GM18502 (cell line): ENCODE measurements at regions not wholly inside any gene's neighbourhood (a gene's known extent, or its start where the extent isn't known, plus 50 kb on each side); places are given as distances from the start of the nearest gene placed in this dataset.

Experiments
- ATAC-seq: cut with Tn5 transposase; IDR thresholded peaks from one replicate; pipeline ENCODE4 v1.9.1; 2021; ENCODE audit warnings: mild to moderate bottlenecking; ENCODE audit not compliant: unreplicated experiment, poor library complexity

DNA sequence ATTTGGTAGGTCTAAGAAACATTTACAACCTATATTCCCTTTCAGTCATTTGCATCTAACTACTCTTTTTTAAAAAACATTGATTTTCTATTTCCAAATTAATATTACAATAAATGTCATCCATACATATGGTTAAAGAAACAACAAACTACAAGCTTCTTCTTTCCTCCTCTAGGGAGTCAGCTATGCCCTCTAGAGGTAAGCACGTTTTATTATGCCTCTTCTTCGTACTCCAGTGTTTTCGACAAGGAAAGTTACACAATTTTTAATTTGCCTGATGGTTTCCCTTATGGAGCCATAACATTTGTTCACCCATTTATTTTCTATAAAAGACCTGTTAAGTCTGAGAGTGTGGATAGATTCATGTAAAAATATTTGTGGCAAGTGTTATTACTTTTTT lies 183.4 kb upstream of the CDH7 start:
- no peak for ATAC-seq

- ATAC-seq: no peak
Measured at GRCh38 chr18:65548316-65548715, 202.5 kb upstream of the CDH7 start.

DNA sequence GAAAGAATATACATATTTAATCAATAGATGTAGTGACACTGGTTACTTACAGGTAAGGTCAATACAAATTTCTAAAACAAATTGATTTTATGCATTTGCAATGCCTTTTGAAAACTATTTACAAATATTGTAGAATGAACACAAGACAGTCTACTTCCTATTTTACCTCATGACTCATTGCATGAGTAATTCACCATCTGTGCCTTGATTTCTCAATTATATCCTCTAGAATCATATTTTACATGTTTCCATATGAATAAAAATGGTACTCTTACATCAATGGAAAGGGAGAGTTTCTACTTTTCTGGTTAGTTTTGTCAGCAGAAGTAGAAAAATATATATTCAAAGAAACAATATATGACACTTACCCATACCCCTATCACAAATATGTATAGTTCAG lies 203.8 kb upstream of the CDH7 start:
- ATAC-seq: no peak

- no peak for ATAC-seq
Measured at GRCh38 chr18:65544701-65545100, 206.1 kb upstream of the CDH7 start.

DNA sequence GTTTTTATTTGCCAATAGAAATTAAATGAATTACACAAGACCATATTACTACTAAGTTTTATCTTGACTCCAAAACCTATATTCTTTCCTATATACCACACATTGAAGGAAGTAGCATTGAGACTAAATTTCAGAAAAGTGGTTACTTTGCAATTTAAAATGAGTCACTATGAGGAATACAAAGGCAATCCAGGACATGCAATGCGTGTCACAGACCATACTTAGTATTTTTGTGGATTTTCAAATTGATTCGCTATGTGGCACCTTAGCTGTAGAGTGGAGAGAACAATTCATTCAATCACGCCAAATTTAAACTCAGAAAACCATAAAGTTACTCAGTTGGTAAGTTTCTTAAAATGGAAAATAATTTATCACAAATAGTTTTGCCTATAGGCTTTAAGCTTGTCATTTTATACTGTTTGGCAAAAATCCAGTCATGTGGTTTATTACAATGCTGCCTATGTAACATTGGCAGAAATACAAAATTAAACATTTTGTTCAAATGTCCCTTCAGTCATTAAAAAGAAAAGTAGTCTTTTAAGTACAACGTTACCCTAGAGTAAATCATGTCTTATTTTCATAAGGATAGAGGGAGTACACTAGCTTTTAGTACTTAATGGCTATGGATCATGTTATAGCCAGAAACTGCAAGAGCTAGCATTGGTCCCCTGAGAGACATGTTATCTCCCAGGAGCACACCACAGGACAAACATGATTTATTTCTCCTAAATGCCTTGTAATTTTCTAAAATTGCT lies 222.8 kb upstream of the CDH7 start:
- ATAC-seq: no peak

DNA sequence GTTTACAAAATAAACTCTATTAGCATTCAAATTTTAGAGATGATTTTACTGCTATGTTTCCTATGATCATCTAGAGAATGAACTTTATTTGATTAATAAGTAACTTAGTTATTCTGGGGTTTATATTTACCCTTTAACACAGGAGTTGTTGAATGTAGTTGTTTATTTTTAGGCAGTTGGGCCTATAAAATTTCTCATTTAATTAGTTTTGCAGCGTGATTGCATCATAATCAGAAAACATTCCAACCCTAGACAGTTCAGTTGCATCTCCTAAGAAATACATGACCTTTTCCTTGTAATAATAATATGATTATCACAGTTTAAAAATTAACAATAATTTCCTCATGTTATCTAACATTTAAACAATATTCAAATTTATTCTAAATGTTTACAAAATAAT lies 224.7 kb upstream of the CDH7 start:
- no peak for ATAC-seq

- ATAC-seq: no peak
Measured at GRCh38 chr18:65523461-65523860, 227.4 kb upstream of the CDH7 start.

- no peak for ATAC-seq
Measured at GRCh38 chr18:65522907-65523306, 227.9 kb upstream of the CDH7 start.

GRCh38 chr18:65516209-65516608 lies 234.6 kb upstream of the CDH7 start:
- no peak for ATAC-seq

DNA sequence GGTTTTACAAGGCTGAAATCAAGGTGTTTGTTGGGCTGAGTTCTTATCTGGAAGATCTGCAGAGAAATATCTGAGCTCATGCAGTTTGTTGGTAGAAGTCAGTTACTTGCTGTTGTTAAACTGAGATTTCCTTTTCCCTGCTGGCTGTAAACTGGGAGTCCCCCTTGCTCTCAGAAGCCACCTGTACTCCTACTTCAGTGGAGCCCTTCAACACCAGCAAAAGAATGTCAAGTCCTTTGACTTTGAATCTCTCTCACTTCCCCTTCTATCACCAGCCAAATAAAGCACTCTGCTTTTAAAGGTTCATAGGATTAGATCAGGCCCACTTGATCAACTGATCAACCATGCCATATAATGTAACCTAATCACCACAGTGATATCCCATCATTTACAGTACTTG lies 252.2 kb upstream of the CDH7 start:
- no peak for ATAC-seq

GRCh38 chr18:65487569-65487968 lies 263.2 kb upstream of the CDH7 start:
- no peak for ATAC-seq

DNA sequence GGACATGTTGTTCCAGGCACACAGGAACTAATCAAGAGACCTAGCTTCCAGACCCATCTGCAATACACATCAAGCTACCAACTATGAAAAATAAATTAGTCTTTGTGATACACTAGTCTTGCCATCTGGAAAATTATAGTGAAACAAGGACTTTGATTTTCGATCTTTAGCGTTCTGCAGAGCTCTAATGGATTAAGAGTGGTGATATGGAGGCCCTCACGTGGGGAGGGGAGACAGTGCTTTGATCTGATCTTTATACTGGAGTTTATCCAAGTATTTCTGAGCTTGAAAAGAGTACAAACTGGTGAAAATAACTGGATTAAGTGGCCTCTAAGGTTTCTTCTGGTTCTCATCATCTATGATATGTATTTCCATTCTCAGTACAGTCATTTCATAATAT lies 273.4 kb upstream of the CDH7 start:
- no peak for ATAC-seq

DNA sequence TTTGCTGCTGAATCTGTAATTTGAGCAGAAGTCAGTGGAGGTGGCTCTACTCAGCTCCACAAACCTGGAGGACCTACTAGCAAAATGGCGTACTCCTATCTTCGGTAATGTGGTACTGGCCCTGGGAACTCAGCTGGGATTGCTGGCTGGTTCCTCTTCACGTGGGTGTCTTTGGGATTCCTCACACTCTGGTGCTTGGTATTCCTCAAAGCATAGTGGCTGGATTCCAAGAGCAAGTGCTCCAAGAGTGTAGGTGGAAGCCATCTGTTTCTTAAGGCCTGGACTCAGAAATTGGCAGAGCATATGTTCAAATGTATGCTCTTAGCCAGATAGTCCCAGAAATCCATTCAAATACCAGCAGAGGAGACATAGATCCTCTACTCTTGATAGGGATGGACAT lies 281.9 kb upstream of the CDH7 start:
- ATAC-seq: no peak

DNA sequence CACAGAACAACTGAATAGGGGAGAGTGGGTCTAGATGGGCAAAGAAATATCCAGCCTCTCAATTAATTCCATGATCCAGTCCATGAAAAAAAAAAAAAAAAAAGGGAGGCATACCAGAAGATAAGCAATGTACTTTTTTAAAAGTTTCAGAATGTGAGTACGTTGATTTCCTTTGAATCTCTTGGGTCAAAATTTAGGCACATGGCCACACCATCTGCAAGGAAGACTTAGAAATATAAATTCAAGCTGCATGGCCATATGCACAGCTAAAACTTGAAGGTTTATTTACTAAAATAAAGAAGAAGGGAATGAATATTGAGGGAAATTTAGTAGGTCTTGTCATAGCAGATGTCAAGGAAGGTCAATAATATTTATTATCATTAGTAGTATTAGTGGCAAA lies 286.5 kb upstream of the CDH7 start:
- no peak for ATAC-seq

DNA sequence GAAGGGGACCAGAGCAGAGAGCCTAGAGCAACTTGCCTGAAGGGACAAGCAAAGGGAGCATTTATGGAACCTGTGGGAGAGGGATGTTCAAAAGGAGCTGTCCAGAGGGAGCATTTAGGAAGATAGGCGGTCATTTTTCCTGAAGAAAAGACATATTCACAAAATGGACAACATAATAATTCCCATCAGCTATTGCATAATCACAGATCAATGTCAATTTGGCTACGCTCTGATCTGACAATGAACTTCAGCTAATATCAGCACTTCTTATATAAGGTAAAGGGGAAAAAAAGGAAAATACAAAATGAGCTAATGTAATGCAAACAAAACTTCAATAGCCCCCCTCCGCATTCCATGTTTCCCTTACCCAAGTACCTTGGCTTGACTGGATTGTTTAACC lies 291.1 kb upstream of the CDH7 start:
- ATAC-seq: no peak

GRCh38 chr18:65458871-65459270 lies 291.9 kb upstream of the CDH7 start:
- ATAC-seq: no peak

DNA sequence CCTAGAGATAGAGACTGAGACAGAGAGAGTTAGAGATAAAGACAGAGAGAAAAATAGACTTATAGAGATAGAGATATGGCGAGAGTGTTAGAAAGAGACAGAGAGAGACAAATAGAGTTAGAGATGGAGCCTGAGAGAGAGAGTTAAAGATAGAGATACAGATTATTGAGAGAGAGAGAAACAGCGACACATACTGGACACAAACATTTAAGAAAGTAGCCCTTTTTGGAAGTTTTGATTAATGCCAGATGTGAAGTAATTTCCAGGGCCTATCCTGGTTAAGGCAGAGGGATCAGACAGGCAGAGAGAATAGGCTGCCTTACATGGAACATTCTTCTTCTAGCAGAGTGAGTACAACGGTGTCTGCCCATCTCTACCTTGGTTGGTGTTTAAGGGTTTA lies 311.6 kb upstream of the CDH7 start:
- no peak for ATAC-seq

DNA sequence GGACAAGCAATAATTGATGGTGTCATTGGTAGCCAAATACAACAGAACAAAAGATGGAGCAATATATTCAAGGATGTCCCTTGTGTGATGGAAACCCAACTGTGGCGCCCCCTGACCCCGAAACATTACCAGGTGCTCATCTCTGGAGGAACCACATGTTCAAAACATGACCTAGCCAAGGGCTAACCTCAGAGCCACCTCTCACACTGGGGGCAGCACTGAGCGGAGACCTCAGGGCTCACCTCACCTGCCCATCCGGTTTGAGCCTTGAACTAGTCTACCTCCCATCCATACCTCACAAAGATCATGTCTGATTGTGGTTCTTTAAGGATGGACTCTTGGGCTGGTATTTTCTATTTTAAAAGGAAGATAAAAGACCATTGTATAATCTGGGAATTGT lies 314.4 kb upstream of the CDH7 start:
- no peak for ATAC-seq

GRCh38 chr18:65435534-65435933 lies 315.3 kb upstream of the CDH7 start:
- ATAC-seq: no peak

GRCh38 chr18:65429601-65430000 lies 321.2 kb upstream of the CDH7 start:
- no peak for ATAC-seq

- no peak for ATAC-seq
Measured at GRCh38 chr18:65425366-65425765, 325.4 kb upstream of the CDH7 start.

DNA sequence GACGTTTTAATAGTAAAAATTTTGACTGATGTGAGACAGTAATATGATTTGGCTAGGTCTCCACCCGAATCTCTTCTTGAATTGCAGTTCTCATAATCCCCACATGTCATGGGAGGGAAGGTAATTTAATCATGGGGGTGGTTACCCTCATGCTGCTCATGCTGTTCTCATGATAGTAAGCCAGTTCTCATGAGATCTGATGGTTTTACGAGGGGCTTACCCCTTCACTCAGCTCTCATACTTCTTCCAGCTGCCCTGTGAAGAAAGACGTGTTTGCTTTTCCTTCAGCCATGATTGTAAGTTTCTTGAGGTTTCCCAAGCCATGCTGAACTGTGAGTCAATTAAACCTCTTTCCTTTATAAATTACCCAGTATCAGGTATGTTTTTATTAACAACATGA lies 327.0 kb upstream of the CDH7 start:
- ATAC-seq: no peak
